Hepatocyte (in vitro differentiated cells): ENCODE measurements at regions not wholly inside any gene's neighbourhood (a gene's known extent, or its start where the extent isn't known, plus 50 kb on each side); places are given as distances from the start of the nearest gene placed in this dataset.

Experiments
- DNase-seq: peaks from one replicate; pipeline ENCODE4 v3.0.0-alpha.2; 2016; ENCODE audit warnings: low spot score
- H2AFZ ChIP-seq: fragments of 200-600 bp; sonication (generic); 2 replicates; pipeline ENCODE4 v1.6.0; 2016; ENCODE audit warnings: antibody characterized with exemption, mild to moderate bottlenecking
- H3K27ac ChIP-seq: fragments of 200-600 bp; sonication (generic); 2 replicates; pipeline ENCODE4 v1.5.1; 2016; ENCODE audit warnings: mild to moderate bottlenecking
- H3K27me3 ChIP-seq: fragments of 200-600 bp; sonication (generic); 2 replicates; pipeline ENCODE4 v1.6.1; 2016
- H3K36me3 ChIP-seq: fragments of 200-600 bp; sonication (generic); replicated peaks from 2 replicates; pipeline ENCODE4 v1.5.1; 2016; ENCODE audit warnings: low read depth; ENCODE audit not compliant: insufficient read depth
- H3K4me1 ChIP-seq: fragments of 200-600 bp; sonication (generic); 2 replicates; pipeline ENCODE4 v1.5.1; 2016; ENCODE audit warnings: mild to moderate bottlenecking, moderate library complexity; ENCODE audit not compliant: insufficient read depth
- H3K4me2 ChIP-seq: fragments of 200-600 bp; sonication (generic); 2 replicates; pipeline ENCODE4 v1.6.0; 2016
- H3K4me3 ChIP-seq: fragments of 200-600 bp; sonication (generic); 2 replicates; pipeline ENCODE4 v1.5.1; 2016; ENCODE audit warnings: mild to moderate bottlenecking
- H3K79me2 ChIP-seq: fragments of 200-600 bp; sonication (generic); 2 replicates; pipeline ENCODE4 v1.6.0; 2017; ENCODE audit warnings: mild to moderate bottlenecking
- H3K9me2 ChIP-seq: fragments of 200-600 bp; sonication (generic); replicated peaks from 2 replicates; pipeline ENCODE4 v1.6.0; 2017; ENCODE audit warnings: mild to moderate bottlenecking; ENCODE audit not compliant: insufficient read depth
- H3K9me3 ChIP-seq: fragments of 200-600 bp; sonication (generic); 2 replicates; pipeline ENCODE4 v1.5.1; 2016; ENCODE audit warnings: low read depth, mild to moderate bottlenecking
- H4K20me1 ChIP-seq: fragments of 200-600 bp; sonication (generic); 2 replicates; pipeline ENCODE4 v1.6.0; 2016; ENCODE audit warnings: mild to moderate bottlenecking; ENCODE audit not compliant: insufficient read depth, poor library complexity, severe bottlenecking
- EZH2 ChIP-seq: fragments of 200-600 bp; sonication (generic); IDR thresholded peaks from 2 replicates; pipeline ENCODE4 v1.6.1; 2016; ENCODE audit warnings: antibody characterized with exemption, mild to moderate bottlenecking, borderline replicate concordance
- EZH2phosphoT487 ChIP-seq: fragments of 200-600 bp; sonication (generic); IDR thresholded peaks from one replicate; pipeline ENCODE4 v1.6.1; 2018; ENCODE audit warnings: antibody characterized with exemption, mild to moderate bottlenecking, low read depth, moderate library complexity; ENCODE audit not compliant: unreplicated experiment, severe bottlenecking
- WGBS: methylation state at CpG from one replicate; pipeline ENCODE4 v1.1.6; 2016; ENCODE audit warnings: low lambda C conversion rate; ENCODE audit errors: missing lambda C conversion rate; 5-methylcytosine and 5-hydroxymethylcytosine counted together
- TF ChIP-seq, protein P1 (sequence below): fragments of 200-600 bp; sonication (generic); IDR thresholded peaks from 2 replicates; pipeline ENCODE4 v1.5.1; 2016; ENCODE audit warnings: antibody characterized with exemption, mild to moderate bottlenecking; ENCODE audit not compliant: poor library complexity

GRCh38 chr2:237234268-237234667, 148.6 kb downstream of the COPS8 start:
- 76% methylated on average over 2 of the region's 2 CpGs for WGBS
- peak; percentile 30 for DNase-seq

DNA sequence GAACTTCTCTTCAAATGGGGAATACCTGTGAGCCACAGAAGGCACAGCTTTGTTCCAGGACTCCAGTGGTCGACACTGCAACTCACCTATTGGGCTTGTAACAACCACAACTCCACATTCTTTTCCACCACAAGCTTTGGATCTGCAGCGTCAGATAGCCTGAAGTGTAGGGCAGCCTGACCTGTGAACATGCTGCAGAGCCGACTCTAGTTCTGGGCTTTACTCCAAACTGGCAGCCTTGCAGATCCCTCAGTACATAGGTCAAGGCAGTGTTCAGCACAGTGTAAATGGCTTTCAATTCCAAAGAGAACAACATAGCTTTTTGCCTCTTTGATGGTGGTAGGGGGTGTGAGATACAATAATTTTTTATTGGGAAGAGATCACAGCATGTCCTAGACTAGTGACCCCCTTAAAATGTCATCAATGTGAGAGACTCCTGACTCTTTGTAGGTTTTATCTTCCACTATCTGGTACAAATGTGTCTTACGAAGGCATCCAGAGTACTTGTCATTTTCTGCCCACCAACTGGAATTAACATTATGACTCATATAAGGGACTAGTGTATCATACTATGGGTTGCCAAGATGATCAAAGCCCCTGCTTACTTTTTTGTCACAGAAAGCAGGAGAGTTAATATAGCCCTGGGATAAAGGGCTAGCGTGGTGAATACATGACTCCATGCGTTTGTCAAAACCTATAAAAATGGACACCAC, 149.8 kb downstream of the COPS8 start:
- H3K27ac ChIP-seq: peak overlapping the region; percentile 78
- no peaks in the 10 kb centered on the region for H3K9me2 ChIP-seq
- H4K20me1 ChIP-seq: no peaks in the 10 kb centered on the region
- H3K4me1 ChIP-seq: peaks cover 7% of the 10 kb centered on the region
- no peaks in the 10 kb centered on the region for H3K27me3 ChIP-seq
- H3K4me2 ChIP-seq: no peak overlapping the region
- H3K36me3 ChIP-seq: no peaks in the 10 kb centered on the region
- no peaks in the 10 kb centered on the region for H3K79me2 ChIP-seq
- no peaks in the 10 kb centered on the region for H3K9me3 ChIP-seq
- WGBS: 54% methylated on average over 6 of the region's 6 CpGs
- no peak for TF ChIP-seq EZH2phosphoT487
- TF ChIP-seq, protein P1, sequence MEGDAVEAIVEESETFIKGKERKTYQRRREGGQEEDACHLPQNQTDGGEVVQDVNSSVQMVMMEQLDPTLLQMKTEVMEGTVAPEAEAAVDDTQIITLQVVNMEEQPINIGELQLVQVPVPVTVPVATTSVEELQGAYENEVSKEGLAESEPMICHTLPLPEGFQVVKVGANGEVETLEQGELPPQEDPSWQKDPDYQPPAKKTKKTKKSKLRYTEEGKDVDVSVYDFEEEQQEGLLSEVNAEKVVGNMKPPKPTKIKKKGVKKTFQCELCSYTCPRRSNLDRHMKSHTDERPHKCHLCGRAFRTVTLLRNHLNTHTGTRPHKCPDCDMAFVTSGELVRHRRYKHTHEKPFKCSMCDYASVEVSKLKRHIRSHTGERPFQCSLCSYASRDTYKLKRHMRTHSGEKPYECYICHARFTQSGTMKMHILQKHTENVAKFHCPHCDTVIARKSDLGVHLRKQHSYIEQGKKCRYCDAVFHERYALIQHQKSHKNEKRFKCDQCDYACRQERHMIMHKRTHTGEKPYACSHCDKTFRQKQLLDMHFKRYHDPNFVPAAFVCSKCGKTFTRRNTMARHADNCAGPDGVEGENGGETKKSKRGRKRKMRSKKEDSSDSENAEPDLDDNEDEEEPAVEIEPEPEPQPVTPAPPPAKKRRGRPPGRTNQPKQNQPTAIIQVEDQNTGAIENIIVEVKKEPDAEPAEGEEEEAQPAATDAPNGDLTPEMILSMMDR: no peak
- H2AFZ ChIP-seq: no peak overlapping the region
- no peak overlapping the region for H3K4me3 ChIP-seq
- peak; percentile 49 for DNase-seq

More at GRCh38 chr2:237234268-237234667, 148.6 kb downstream of the COPS8 start:
- no peaks in the 10 kb centered on the region for H4K20me1 ChIP-seq
- H3K4me2 ChIP-seq: no peak overlapping the region
- no peaks in the 10 kb centered on the region for H3K36me3 ChIP-seq
- peaks cover 7% of the 10 kb centered on the region for H3K4me1 ChIP-seq
- no peaks in the 10 kb centered on the region for H3K9me2 ChIP-seq
- no peaks in the 10 kb centered on the region for H3K27me3 ChIP-seq
- TF ChIP-seq, protein P1: no peak
- TF ChIP-seq EZH2 (no peak), EZH2phosphoT487 (no peak)
- no peaks in the 10 kb centered on the region for H3K79me2 ChIP-seq
- H2AFZ ChIP-seq: no peak overlapping the region
- H3K9me3 ChIP-seq: no peaks in the 10 kb centered on the region
- peak overlapping the region; percentile 78 for H3K27ac ChIP-seq
- no peak overlapping the region for H3K4me3 ChIP-seq

- Histone ChIP-seq H3K4me3 (no peak overlapping the region), H3K79me2 (no peaks in the 10 kb centered on the region), H2AFZ (no peak overlapping the region), H3K9me2 (no peaks in the 10 kb centered on the region), H3K36me3 (no peaks in the 10 kb centered on the region), H3K9me3 (no peaks in the 10 kb centered on the region), H3K4me1 (peaks cover 7% of the 10 kb centered on the region), H3K4me2 (no peak overlapping the region), H4K20me1 (no peaks in the 10 kb centered on the region), H3K27ac (peak overlapping the region; percentile 78), H3K27me3 (no peaks in the 10 kb centered on the region)
- DNase-seq: no peak
- TF ChIP-seq, protein P1: no peak
- TF ChIP-seq EZH2 (no peak), EZH2phosphoT487 (no peak)
- WGBS: 74% methylated on average over 2 of the region's 2 CpGs
These were observed 150.5 kb downstream of the COPS8 start for GRCh38 chr2:237236188-237236587.
